ENCODE measurements at regions not wholly inside any gene's neighbourhood (a gene's known extent, or its start where the extent isn't known, plus 50 kb on each side); places are given as distances from the start of the nearest gene placed in this dataset.

- POLR2A ChIA-PET = no interaction called here
These were observed 120.1 kb downstream of the BOD1 start for GRCh38 chr5:173496129-173496882.

GRCh38 chr5:173495225-173495904, 121.1 kb downstream of the BOD1 start:
- no peak for DNase-seq (ENCODE audit: extremely low spot score)
- POLR2A ChIA-PET = no interaction called here
- CTCF ChIA-PET = no interaction called here
- TF ChIP-seq SUZ12 (IDR thresholded peaks at IDR 0.05) (no peak), LEF1 (IDR thresholded peaks at IDR 0.05; ENCODE audit: borderline replicate concordance) (no peak), FOXK2 (IDR thresholded peaks at IDR 0.05) (no peak), NFRKB (IDR thresholded peaks at IDR 0.05) (no peak), ARNT (IDR thresholded peaks at IDR 0.05) (no peak), TARDBP (IDR thresholded peaks at IDR 0.05) (no peak), BHLHE40 (IDR thresholded peaks at IDR 0.05; ENCODE audit: borderline replicate concordance) (no peak), HDGF (IDR thresholded peaks at IDR 0.05; ENCODE audit: borderline replicate concordance) (no peak), SP1 (IDR thresholded peaks at IDR 0.05) (no peak), ELF4 (IDR thresholded peaks at IDR 0.05) (no peak), ZNF384 (IDR thresholded peaks at IDR 0.05) (no peak), FOXM1 (IDR thresholded peaks at IDR 0.05; ENCODE audit: borderline replicate concordance) (no peak), FOXA1 (IDR thresholded peaks at IDR 0.05) (no peak), PKNOX1 (IDR thresholded peaks at IDR 0.05) (no peak), L3MBTL2 (conservative IDR thresholded peaks at IDR 0.05) (no peak), CTBP1 (IDR thresholded peaks at IDR 0.05; ENCODE audit: borderline replicate concordance) (no peak)

More at GRCh38 chr5:173496129-173496882, 120.1 kb downstream of the BOD1 start:
- CTCF ChIA-PET = no interaction called here
- TF ChIP-seq FOXK2 (IDR thresholded peaks at IDR 0.05) = no peak
- DNase-seq (ENCODE audit: extremely low spot score) = no peak

GRCh38 chr5:173494446-173494845, 122.0 kb downstream of the BOD1 start:
- TF ChIP-seq ARNT (IDR thresholded peaks at IDR 0.05) (no peak), LEF1 (IDR thresholded peaks at IDR 0.05; ENCODE audit: borderline replicate concordance) (no peak), HDGF (IDR thresholded peaks at IDR 0.05; ENCODE audit: borderline replicate concordance) (no peak), PKNOX1 (IDR thresholded peaks at IDR 0.05) (no peak), SUZ12 (IDR thresholded peaks at IDR 0.05) (no peak), BHLHE40 (IDR thresholded peaks at IDR 0.05; ENCODE audit: borderline replicate concordance) (no peak), ELF4 (IDR thresholded peaks at IDR 0.05) (no peak), FOXM1 (IDR thresholded peaks at IDR 0.05; ENCODE audit: borderline replicate concordance) (no peak), SP1 (IDR thresholded peaks at IDR 0.05) (no peak), ZNF384 (IDR thresholded peaks at IDR 0.05) (no peak), TARDBP (IDR thresholded peaks at IDR 0.05) (no peak), FOXA1 (IDR thresholded peaks at IDR 0.05) (no peak), FOXK2 (IDR thresholded peaks at IDR 0.05) (no peak), L3MBTL2 (conservative IDR thresholded peaks at IDR 0.05) (no peak), CTBP1 (IDR thresholded peaks at IDR 0.05; ENCODE audit: borderline replicate concordance) (no peak), NFRKB (IDR thresholded peaks at IDR 0.05) (no peak)
- CTCF ChIA-PET = no interaction called here
- POLR2A ChIA-PET = no interaction called here
- no peak for DNase-seq (ENCODE audit: extremely low spot score)

- CTCF ChIA-PET = no interaction called here
- POLR2A ChIA-PET = no interaction called here
- TF ChIP-seq NFRKB (IDR thresholded peaks at IDR 0.05) (no peak), LEF1 (IDR thresholded peaks at IDR 0.05; ENCODE audit: borderline replicate concordance) (no peak), SP1 (IDR thresholded peaks at IDR 0.05) (no peak), PKNOX1 (IDR thresholded peaks at IDR 0.05) (no peak), CTBP1 (IDR thresholded peaks at IDR 0.05; ENCODE audit: borderline replicate concordance) (no peak)
These were observed 122.6 kb downstream of the BOD1 start for GRCh38 chr5:173493846-173494245.

GRCh38 chr5:173493040-173493439, 123.4 kb downstream of the BOD1 start:
- POLR2A ChIA-PET = no interaction called here
- CTCF ChIA-PET = no interaction called here
- TF ChIP-seq FOXA1 (IDR thresholded peaks at IDR 0.05) (no peak), SP1 (IDR thresholded peaks at IDR 0.05) (no peak), ZNF384 (IDR thresholded peaks at IDR 0.05) (no peak), TARDBP (IDR thresholded peaks at IDR 0.05) (no peak), FOXM1 (IDR thresholded peaks at IDR 0.05; ENCODE audit: borderline replicate concordance) (no peak)
- no peak for DNase-seq (ENCODE audit: extremely low spot score)

More at GRCh38 chr5:173493846-173494245, 122.6 kb downstream of the BOD1 start:
- DNase-seq (ENCODE audit: extremely low spot score) = no peak

GRCh38 chr5:173490681-173491080, 125.8 kb downstream of the BOD1 start:
- ChIA-PET CTCF (no interaction called here), POLR2A (interaction anchor here (1.7 kb wide), 1 partner anchor 163 kb away, joined by 4 read pairs; the partner anchor contains the start of gene STC2)
- TF ChIP-seq ELF4 (IDR thresholded peaks at IDR 0.05) (no peak), NFRKB (IDR thresholded peaks at IDR 0.05) (no peak), FOXA1 (IDR thresholded peaks at IDR 0.05) (no peak), FOXK2 (IDR thresholded peaks at IDR 0.05) (no peak), BHLHE40 (IDR thresholded peaks at IDR 0.05; ENCODE audit: borderline replicate concordance) (no peak), LEF1 (IDR thresholded peaks at IDR 0.05; ENCODE audit: borderline replicate concordance) (no peak), PKNOX1 (IDR thresholded peaks at IDR 0.05) (no peak), TARDBP (IDR thresholded peaks at IDR 0.05) (no peak), HDGF (IDR thresholded peaks at IDR 0.05; ENCODE audit: borderline replicate concordance) (no peak)
- no peak for DNase-seq (ENCODE audit: extremely low spot score)

Data from HEK293T (cell line).